ENCODE measurements at regions not wholly inside any gene's neighbourhood (a gene's known extent, or its start where the extent isn't known, plus 50 kb on each side); places are given as distances from the start of the nearest gene placed in this dataset.

DNA sequence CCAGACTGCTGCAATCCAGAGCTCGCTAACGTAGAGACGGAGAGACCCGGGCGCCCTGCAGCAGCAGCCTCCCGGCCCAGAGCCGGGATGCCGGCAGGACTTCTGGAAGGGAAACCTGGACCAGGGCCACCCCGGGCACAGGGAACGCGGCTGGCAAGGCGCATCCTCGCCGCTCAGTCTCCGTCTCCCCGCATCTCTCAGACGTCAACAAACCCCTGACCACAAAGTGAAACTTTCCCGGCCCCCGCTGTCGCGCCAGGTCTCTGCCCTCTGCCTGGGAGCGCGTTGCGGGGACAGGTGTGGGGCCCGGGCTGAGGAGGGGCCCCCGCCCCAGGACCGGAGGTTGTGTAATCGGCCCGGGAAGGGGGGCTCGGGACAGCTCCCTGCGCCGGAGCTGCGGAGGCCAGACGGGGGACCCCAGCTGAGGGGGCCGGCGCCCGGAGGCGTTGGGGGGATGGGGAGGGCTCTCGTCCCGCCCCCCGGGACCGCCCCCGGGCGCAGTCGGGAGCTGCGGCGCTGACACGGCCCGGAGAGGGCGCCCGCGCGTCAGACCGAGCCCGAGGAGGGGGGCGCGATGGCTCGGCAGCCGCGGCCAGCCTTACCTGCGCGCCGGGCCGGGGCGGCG is 116.6 kb upstream of the HIVEP3 start:
- peak in 1 of 3 donors; percentile 20 for DNase-seq (ENCODE audit: low read depth in 3 of 3)

DNA sequence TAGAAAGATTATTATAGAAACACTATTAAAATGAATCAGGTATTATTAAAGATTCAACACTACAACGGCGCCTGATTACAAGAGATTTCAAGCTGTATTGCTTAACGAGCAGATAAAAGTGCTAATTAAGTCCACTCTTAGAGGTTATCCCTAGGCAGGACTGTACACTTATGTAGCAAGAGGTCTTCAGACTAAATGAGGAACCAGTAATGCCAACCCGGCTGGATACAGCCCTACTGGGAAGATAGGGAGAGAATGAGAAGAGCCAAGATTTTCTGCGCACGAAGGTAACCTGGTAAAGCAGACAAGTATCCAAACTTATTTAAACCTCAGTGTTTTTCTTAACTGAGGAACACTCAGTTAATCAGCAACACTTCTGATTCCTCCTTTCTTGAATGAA is 115.7 kb upstream of the HIVEP3 start:
- no peak for DNase-seq (ENCODE audit: low read depth in 3 of 3)

DNA sequence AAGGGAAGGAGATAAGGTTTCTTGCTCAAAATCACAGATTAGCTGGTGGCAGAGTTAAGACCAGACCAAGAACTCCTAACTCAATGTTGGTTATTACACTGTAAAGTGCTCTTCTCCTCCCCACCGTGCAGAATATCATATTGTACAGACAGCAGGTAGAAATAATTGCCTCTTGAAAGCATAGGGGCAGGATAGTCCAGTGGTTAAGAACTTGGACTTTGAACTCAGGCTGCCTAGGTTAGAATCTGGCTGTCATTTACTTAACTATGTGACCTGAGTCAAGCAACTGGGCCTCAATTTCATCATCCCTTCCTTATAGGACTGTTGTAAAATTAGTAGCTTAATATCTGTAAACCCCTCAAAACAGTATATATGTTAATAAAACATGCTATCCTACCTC is 114.9 kb upstream of the HIVEP3 start:
- no peak for DNase-seq (ENCODE audit: low read depth in 3 of 3)

DNA sequence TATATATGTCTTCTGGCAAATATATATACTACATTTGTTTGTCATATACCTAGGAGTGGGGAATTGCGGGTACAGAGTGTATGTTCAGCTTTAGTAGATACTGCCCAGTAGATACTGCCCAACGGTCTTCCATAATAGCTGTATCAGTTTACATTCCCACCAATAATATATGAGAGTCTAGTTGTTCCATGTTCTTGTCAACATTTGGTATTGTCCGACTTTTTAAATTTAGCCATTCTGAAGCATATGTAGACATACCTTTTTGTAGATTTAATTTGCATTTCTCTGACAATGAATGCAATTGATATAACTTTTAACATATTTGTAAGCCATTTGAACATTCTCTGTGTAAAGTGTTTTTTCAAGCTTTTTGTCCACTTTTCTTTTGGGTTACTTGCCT is 99.0 kb upstream of the HIVEP3 start:
- no peak for DNase-seq (ENCODE audit: low read depth in 3 of 3)

DNA sequence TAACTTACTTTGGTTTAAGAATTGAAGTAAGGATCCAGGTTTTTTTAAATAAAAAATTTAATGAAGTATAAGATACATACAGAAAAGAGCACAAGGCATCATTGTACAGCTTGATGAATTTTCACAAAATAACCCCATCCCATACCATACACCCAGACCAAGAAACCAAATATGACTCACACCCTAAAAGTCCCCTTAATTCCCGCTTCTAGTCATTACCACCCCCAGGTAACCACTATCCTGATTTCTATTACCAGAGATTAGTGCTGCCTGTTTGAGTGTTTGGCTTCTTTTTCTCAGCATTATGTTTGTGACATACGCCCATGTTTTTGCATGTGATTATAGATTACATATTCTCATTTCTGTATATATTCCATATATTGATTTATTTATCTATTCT is 98.5 kb upstream of the HIVEP3 start:
- DNase-seq (ENCODE audit: low read depth in 3 of 3), result no peak

DNA sequence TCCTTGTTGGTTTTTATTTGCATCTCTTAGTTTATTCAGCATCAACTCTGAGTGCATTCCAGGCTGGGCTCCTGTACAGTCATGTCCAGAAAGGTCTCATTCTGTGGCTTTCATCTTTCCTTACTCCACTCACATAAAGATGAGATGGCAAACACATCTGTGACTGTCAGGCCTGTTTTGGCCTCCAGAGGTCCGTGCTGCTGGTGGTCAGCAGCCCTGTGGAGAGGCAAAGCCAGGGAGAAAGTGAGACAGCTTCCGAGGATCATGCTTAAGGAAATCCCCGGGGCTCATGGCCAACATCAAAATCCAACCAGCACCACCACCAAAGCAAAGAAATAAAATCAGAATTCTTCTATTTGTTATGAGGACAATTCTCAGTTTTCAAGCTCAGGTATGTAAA is 96.1 kb upstream of the HIVEP3 start:
- no peak for DNase-seq (ENCODE audit: low read depth in 3 of 3)

DNA sequence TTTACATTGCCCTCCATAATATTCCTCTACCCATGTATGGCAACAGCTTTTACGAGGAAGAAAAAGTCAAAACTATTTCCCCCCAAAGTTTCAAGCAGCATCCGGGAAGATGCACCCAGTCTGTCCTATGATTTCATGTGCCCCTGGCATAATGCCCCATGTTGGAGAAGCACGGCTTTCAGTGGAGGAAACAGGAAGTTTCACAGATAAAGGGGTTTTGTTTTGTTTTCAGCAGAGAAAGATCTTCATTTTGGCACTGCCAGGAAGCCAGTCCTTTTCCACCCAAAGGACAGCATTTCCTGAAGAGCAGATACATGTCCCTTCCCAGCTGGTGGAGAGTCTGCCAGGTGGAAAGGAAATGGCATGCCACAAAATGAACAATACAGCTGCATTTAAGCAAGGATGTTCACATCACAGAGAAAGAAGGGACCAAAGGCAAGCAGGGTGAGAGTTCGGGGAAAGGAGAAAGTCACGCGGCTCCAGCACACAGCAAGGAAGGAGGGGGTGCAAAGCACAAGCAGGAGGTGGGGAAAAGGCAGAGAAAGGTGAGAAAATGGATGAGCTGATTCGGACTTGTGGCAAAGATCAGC is 95.3 kb upstream of the HIVEP3 start:
- no peak for DNase-seq (ENCODE audit: low read depth in 3 of 3)

DNA sequence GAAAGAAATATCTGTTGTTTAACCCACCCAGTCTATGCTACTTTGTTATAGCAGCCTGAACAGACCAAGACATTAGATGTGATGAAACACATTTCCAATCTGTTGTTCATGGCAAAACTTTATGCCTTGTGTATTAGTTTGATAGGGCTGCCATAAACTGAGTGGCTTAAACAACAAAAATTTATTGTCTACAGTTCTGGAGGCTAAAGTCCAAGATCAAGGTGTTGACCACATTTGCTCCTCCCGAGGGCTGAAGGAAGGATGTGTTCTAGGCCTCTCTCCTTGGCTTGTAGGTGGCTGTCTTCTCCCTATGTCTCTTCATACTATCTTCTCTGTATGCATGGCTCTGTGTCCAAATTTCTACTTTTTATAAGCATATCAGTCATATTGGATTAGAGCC is 94.1 kb upstream of the HIVEP3 start:
- DNase-seq (ENCODE audit: low read depth in 3 of 3), result no peak

DNA sequence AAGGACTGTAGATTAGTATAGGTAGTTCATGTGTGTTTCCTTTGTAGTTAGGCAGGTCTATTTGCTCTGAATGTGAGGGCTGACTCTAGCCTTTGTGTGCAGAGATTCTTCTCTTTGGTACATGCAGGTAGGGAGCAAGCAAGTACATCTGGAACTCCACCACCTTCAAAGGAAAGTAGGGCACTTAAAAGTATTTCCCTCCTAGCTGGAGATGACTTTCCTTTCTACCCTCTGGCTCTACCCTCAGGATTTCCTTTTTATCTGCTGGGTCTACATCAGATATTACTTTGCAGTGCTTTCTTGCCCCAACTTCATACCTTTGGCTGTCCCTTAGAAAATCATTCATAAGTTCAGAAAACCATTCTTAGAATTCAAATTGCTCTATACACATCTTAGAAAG is 91.7 kb upstream of the HIVEP3 start:
- DNase-seq (ENCODE audit: low read depth in 3 of 3), result no peak

DNA sequence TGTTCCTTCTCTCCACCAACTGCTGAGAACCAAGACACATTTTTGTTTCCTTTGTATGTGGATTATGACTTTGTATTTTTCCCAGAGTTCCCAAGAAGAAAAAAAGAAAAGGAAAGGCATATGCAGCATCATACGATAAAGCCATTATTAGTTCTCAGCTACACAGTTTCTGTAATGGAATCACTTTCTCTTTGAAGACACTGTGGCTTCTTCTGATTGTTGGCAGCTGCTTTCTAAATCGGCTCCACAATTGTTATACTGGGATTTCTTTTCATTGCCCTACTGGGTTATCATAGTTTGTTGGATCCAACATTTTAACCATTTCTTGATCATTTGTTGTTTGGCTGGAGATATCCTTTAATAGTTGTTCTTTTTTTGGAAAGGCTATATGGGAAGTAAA is 89.5 kb upstream of the HIVEP3 start:
- no peak for DNase-seq (ENCODE audit: low read depth in 3 of 3)

DNA sequence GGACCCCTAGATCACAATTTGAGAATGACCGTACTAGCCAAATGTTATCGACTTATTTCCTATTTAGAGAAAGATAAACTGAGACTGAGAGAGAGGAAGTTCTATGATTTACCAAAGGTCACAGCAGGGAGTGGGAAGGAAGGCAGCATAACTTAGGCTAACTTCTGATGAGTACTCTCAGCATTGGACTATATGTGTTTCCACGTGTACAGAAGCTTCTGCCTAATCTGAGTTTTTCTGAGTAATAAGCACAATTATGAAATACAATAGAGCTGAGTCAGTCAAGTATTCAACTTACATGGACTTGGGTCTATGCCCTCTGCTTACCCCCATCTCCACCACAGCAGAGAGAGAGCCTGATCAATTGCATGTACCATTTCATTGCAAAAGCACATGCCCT is 88.1 kb upstream of the HIVEP3 start:
- DNase-seq (ENCODE audit: low read depth in 3 of 3), result no peak

DNA sequence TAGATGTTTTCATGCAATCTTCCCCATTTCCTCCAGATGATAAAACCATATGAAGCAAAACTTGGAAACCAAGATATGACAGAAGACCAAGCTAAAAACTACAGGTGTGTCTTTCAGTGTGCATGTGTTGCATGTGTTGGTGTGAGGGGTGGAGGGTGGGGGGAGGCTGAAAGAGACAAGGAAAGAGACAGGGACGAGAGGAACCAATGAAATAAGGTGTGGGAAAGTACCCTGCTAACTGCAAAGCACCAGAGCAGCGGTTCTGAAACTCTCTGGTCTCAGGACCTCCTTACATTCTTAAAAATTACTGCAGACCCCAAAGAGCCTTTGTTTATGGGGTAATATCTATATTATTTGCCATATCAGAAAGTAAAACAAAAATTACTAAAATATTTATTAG is 87.4 kb upstream of the HIVEP3 start:
- no peak for DNase-seq (ENCODE audit: low read depth in 3 of 3)

DNA sequence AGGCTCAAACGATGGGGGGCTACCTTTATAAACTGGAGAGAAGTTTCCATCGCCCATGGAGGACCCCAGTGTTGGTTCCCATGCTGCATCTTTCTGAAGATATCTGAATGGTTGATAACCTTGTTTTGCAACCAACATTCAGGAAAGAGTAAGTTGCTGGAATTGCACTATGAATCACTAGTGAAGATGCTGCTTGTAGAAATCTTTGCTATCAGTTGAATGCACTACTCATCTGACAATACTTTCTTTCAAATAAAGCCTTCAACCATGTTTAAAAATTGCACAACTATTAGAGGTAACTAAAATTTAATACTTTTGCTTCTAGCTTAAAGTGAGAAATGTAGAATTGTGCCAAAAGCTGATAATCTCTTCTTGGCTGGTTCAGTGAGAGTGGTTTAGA is 86.8 kb upstream of the HIVEP3 start:
- DNase-seq (ENCODE audit: low read depth in 3 of 3), result no peak

DNA sequence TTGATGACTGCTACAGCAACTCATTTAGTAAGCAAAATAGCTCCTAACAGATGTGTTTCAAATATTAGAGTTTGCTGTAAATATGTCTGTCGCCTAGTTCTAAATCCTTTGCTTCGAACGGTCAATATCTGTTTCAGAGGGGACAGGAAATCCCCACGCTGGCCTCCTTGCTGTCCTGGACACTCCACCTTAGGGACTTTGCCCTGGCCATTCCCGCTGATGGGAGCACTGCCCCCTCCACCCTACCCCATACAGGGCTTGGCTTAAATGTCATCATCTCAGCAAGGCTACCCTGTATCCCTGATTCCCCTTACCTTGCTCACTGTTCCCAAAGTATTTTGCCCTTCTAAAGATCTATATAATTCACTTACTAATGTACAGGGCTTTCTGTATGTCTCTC is 86.1 kb upstream of the HIVEP3 start:
- DNase-seq (ENCODE audit: low read depth in 3 of 3), result no peak

DNA sequence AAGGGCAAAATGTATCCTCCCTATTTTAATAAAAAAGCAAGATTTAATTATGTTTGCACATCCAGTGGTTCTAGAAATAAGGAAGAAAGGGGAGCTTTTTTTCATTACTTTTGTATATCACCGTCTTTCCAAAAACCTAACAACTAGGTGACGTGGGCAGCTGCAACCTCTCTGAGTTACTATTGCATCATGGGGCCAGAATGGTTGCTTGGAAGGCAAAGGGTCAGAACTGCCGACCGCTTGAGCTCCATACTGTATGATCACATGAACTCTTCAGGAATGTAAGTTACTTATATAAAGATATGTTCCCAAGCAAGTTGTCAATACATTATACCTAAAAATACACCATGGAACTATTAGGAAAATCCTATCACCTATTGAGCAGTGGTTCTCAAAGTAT is 85.6 kb upstream of the HIVEP3 start:
- DNase-seq (ENCODE audit: low read depth in 3 of 3), result no peak

DNA sequence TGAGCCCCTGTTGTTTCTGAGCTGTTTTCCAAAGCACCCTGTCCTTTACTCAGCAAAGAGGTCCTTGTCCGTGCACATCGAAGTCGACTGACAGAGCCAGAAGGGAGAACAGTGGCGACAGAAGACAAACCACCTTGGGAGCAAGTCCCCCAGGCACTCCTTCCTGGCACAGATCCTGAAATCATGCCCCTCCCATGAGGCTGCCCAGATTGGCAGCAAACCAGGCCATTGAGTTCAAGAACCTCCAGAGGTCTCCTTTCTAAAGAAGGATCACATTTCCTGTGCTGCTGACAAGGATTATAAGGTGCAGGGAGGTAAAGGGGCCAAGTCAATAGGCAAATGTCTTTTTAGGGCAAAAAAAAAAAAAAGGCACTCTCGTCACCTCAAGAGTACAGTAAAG is 84.7 kb upstream of the HIVEP3 start:
- no peak for DNase-seq (ENCODE audit: low read depth in 3 of 3)

DNA sequence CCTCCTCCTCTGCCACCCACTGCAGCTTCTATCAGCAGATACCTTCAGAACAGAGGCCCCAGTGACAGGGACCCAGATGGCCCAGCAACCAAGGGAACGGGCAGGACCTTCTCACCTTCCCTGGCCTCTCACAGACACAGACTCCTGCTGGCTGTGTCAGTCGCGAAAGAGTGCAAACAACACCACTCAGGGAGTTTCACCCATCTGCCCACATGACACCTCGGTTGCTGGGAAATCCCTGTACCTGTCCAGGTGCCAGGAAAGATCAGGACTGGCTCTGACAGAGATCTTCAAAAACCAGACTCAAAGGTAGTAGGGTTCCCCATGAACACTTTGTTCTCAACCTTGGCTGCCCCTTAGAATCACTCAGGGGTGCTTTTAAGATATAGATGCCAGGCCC is 83.5 kb upstream of the HIVEP3 start:
- no peak for DNase-seq (ENCODE audit: low read depth in 3 of 3)

DNA sequence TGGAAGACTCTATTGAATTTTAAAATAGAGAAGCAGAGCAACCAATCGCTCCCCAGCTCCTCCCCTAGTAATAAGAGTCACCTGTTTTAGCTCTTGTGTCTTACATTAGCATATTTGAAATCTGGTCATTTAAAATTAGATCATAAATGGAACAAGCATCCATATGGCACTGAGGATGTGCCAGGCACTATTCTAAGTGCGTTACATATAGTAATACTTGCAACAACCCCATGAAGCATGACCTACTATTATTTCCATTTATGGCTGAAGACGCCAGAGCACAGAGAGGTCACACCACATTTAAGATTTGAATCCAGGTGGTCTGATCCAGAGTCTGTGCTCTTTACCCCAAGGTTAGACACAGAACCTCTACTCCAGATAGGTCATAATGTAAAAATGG is 82.0 kb upstream of the HIVEP3 start:
- no peak for DNase-seq (ENCODE audit: low read depth in 3 of 3)

DNA sequence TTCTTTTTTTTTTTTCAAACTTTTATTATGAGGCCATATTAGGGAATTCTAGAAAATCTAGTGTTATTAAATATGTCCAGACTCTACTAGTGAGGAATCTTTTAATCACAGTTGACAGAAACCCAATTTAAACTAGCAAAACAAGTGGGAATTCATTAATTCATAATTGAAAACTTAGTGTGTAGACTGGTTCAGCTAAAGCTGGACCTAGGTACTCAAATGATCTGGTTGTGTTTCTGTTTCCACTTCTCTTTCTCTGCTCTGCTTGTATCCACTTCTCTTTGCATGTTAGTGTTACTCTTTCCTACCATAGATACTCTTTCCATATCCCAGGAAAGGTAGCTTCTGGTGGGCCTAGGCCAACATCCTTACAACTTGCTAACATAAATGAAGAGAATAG is 81.2 kb upstream of the HIVEP3 start:
- DNase-seq (ENCODE audit: low read depth in 3 of 3), result no peak

DNA sequence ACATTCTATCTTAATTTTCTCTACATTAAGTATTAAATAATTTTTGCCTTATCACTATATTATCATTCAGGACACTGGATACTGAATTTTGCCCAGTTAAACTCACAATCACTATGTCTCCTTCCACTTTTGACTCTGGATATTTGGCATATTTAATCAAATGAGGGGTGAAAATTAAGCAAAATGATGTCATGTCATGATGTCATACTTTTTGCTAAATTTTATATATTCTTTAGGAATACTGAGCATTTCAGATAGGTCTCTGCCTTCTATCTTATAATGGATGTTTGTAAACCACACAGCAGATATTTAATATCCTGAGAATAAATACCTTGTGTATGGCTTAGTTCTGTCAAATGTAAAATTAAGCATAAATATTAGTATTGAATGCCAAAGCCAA is 79.5 kb upstream of the HIVEP3 start:
- DNase-seq (ENCODE audit: low read depth in 3 of 3), result no peak

DNA sequence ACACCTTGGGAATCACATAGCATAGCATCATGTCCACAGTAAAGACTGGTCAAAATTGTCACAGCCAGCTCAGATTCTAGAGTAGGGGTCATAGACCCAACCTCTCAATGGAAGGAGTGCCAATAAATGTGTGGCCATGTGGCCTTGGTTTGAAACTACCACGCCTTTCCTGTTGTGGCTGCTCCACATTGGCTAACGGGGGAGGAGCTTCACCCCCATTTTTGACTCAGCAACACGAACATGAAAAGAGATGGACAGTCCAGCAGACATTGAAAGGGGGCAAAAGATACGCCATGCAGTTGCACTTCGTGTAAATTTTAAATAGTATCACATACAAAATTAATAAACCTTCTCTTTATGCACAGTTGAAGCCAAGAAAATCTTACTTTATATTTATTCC is 78.4 kb upstream of the HIVEP3 start:
- DNase-seq (ENCODE audit: low read depth in 3 of 3), result no peak

DNA sequence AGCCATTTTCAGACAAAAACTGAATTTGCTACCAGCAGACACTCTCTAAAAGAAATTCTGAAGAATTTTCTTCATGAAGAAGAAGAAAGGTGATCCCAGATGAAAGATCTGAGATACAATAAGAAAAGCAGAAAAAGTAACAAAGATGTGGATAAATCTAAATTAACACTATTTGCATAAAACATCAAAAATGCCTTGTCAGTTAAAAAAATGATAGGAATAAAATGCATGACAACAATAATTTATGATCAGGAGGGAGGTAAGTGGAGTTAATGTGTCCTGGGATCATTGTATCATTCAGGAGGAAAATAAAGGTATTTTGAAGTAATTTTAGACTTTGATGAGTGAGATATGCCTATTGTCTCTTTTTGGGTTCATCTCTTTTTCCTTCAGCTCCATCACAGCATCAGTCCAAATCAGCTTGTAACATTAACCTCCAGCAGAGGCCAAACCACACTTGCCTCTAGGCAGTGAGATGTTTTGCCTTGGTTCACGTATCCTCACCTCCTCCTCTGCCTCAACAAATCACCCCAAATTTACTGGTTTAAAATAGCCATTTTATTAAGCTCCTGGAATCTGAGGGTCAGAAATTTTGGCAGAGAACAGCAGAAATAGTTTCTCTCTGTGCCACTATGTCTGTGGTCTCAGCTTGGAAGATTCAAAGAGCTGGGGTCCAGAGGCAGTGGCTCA is 76.9 kb upstream of the HIVEP3 start:
- DNase-seq (ENCODE audit: low read depth in 3 of 3), result no peak

DNA sequence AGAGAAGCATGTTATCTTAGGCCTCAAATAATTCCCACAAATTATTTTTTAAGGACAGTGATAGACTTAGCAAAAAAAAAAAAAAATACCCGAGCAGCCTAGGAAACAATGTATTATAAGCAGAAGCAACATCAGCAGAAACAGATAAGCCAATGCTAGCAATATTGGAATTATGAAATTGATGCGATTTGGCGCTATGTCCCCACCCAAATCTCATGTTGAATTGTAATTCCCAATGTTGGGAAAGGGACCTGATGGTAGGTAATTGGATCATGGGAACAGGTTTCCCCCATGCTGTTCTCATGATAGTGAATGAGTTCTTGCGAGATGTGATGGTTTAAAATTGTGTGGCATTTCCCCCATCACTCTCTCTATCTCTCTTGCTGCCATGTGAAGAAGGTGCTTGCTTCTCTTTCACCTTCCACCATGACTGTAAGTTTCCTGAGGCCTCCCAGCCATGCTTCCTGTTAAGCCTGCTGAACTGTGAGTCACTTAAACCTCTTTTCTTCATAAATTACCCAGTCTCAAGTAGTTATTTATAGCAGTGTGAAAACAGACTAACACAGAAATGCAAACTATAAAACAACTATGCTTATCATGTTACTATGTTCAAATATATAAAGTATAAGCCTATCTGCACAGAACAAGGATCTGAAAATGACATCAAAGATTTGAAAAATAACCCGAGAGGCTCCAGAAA is 75.6 kb upstream of the HIVEP3 start:
- no peak for DNase-seq (ENCODE audit: low read depth in 3 of 3)
